GM12878 (cell line): ENCODE measurements at regions not wholly inside any gene's neighbourhood (a gene's known extent, or its start where the extent isn't known, plus 50 kb on each side); places are given as distances from the start of the nearest gene placed in this dataset.

ENCODE experiments used
- BRCA1 ChIP-seq: IDR thresholded peaks from 2 replicates; pipeline ENCODE4 v1.6.1; 2011; ENCODE audit warnings: low read depth, low read length, improper control_type of control experiment
- EP300 ChIP-seq, 2 experiments: fragments of 150-350 bp in 1 of 2; IDR thresholded peaks; 2 replicates each; pipeline ENCODE4 v1.6.1; 2011 to 2012; ENCODE audit warnings: low read depth in 2 of 2, low read length in 2 of 2, borderline replicate concordance in 1 of 2, improper control_type of control experiment in 1 of 2, inconsistent platforms in 1 of 2; ENCODE audit not compliant: control insufficient read depth in 1 of 2
- EZH2 ChIP-seq: IDR thresholded peaks from 2 replicates; pipeline ENCODE4 v1.6.1; 2012; ENCODE audit warnings: low read depth, mild to moderate bottlenecking, control low read depth, inconsistent platforms, low read length, borderline replicate concordance; ENCODE audit not compliant: control insufficient read depth
- GABPA ChIP-seq: IDR thresholded peaks from 2 replicates; pipeline ENCODE4 v1.6.1; 2014; ENCODE audit warnings: antibody characterized with exemption, low read depth, mild to moderate bottlenecking, inconsistent platforms
- JUND ChIP-seq: IDR thresholded peaks from 2 replicates; pipeline ENCODE4 v1.6.1; 2012; ENCODE audit warnings: low read depth, mild to moderate bottlenecking, low read length, improper control_type of control experiment, moderate library complexity
- NR2C1 ChIP-seq: fragments of 450-650 bp; IDR thresholded peaks from 2 replicates; pipeline ENCODE4 v1.6.1; 2017; ENCODE audit warnings: antibody characterized with exemption, mild to moderate bottlenecking, moderate library complexity
- PRDM15 ChIP-seq: fragments of 450-650 bp; formaldehyde crosslinking; IDR thresholded peaks from 2 replicates; pipeline ENCODE4 v1.4.0; 2020; ENCODE audit warnings: mild to moderate bottlenecking, moderate library complexity
- SPI1 ChIP-seq: IDR thresholded peaks from 2 replicates; pipeline ENCODE4 v1.6.1; 2011; ENCODE audit warnings: low read depth, mild to moderate bottlenecking, low read length, moderate library complexity, borderline replicate concordance; ENCODE audit not compliant: insufficient read depth
- STAT1 ChIP-seq: fragments of 450-650 bp; conservative IDR thresholded peaks from 2 replicates; pipeline ENCODE4 v1.6.1; 2014; ENCODE audit warnings: antibody characterized with exemption, mild to moderate bottlenecking
- SUZ12 ChIP-seq: fragments of 200-600 bp; sonication (generic); IDR thresholded peaks from one replicate; pipeline ENCODE4 v1.6.1; 2018; ENCODE audit warnings: antibody characterized with exemption, mild to moderate bottlenecking; ENCODE audit not compliant: unreplicated experiment
- USF2 ChIP-seq: IDR thresholded peaks from 2 replicates; pipeline ENCODE4 v1.6.1; 2011; ENCODE audit warnings: low read depth, low read length, improper control_type of control experiment, borderline replicate concordance
- ZZZ3 ChIP-seq: IDR thresholded peaks from 2 replicates; pipeline ENCODE4 v1.6.1; 2011; ENCODE audit warnings: low read depth; ENCODE audit not compliant: control insufficient read depth, insufficient read length

GRCh38 chr12:33676866-33677265, 237.2 kb upstream of the SYT10 start:
- TF ChIP-seq BRCA1, result no peak
- TF ChIP-seq GABPA, result no peak
- no peak for TF ChIP-seq USF2
- TF ChIP-seq ZZZ3, result no peak
- no peak for TF ChIP-seq STAT1
- TF ChIP-seq NR2C1, result no peak
- TF ChIP-seq SPI1, result no peak
- TF ChIP-seq JUND, result no peak
- no peak for TF ChIP-seq PRDM15
- no peak for TF ChIP-seq EP300 (IDR thresholded peaks at IDR 0.05; ENCODE audit: borderline replicate concordance in 1 of 2, control insufficient read depth in 1 of 2, low read depth in 2 of 2, low read length in 2 of 2)
- no peak for TF ChIP-seq EZH2
- no peak for TF ChIP-seq SUZ12
